NCI-H2171 (cell line): ENCODE measurements at regions not wholly inside any gene's neighbourhood (a gene's known extent, or its start where the extent isn't known, plus 50 kb on each side); places are given as distances from the start of the nearest gene placed in this dataset.

Source experiments
- DNase-seq: peaks from one replicate; lab custom pipeline; 2025; lab: John Stamatoyannopoulos, UW

DNA sequence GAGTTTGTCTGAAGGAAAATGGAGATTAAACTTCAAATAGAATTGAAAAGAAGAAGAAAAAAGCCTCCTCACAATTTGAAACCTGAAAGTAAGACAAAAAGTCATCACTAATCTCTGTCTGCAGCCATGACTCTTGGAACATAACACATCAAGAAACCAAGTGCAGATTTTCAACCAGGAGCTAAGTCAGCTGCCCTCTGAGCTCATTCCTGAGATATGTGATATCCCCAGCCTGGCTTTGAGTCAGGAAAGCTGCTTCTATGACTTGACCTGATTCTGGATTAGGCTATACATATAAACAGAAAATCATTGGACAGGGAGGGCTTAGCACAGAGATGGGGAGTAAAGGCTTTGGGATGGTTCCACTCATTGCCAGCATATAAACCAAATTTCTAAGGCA lies 891.4 kb downstream of the TFAP2A start:
- DNase-seq, result no peak

DNA sequence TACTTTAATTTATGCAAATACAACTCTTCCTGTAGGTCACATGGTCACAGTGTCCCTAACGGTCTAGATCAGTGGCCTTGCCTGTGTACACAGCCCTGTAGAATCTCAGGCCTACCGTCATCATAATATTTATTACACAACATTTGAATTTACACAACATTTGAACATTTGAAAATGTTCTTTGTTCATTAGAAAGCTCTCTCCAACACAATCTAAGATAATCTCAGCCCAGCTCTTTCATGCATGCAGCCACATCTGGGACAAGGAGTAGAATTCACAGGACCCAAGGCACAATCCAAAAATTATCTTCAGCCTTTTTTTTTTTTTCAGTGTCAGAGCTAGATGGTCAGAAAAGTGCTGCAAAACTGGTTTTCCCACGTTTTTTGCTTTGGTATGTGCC lies 892.8 kb downstream of the TFAP2A start:
- DNase-seq, result no peak

DNA sequence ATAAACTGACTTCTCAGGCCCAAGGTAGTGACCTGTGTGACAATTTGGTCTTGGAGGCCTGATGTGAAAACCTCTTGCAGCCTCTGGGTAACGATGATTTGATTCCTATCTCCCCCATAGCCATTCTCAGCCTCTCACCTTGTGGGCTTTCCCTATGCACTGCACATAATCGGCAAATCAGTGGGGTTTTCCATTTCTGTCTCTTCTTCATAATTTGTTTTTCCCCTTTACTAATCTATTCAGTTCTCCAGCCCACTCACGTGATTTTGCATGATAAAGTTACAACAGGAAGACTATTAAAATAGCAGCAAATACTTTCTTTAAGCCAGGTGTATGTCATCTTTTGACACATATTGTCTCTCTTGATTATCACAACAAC lies 893.7 kb downstream of the TFAP2A start:
- no peak for DNase-seq

DNA sequence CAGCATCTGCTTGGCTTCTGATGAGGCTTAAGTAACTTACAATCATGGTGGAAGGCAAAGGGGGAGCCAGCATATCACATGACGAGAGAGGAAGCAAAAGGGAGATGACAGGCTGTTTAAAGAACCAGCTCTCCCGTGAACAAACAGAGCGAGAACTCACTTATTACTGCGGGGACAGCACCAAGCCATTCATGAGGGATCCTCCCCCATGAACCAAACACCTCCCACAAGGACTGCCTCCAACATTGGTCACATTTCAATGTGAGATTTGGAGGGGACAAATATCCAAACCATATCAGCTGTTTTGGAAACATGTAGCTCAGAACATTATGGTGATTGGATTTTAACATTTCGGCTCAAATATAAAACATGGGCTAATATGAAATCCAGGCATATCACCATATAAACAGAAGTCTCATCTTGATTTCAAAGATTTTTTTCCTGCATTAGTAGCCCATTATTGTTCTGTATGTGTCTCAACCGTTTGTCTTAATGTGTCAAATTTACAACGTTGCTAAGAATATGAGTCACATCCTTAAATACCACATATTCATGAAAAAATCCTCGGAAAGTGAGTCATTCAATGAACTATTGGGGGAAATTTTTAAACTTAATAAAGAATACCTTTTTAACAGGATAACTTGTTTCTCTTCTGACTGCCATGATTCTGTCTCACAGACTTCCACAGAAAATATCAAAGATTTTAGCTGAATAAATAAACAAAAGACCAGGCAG lies 894.3 kb downstream of the TFAP2A start:
- no peak for DNase-seq

DNA sequence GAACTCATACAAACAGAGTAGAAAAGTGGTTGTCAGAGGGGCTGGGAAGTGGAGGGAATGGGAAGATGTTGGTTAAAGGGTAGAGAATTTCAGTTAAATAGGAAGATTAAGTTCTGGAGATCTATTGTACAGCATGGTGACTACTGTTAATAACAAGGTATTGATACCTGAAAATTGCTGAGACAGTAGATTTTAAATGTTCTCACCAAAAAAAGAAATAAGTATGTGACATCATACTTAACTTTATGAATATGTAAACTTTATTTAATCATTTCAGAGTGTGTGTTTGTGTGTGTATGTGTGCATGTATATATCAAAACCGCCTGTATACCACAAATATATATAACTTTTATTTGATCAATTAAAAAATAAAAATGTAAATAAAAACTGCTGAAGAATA lies 896.4 kb downstream of the TFAP2A start:
- no peak for DNase-seq

DNA sequence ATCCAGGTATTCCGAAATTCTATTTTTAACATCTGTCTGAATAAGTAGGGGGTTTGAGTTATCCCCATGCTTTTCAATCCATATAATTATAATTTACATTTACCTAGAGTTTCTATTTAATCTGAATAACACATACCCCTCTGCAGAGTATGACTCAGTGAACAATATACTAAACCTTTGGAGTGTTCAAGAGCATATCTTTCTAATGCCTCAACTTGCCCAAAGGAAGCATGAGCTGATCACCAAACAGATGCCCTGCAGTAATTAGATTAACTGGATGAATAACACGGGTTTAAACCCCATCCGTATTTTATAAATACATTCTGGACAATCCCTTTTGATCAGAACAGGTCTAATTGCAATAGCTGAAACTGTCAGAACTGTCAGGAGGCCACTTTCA lies 897.1 kb downstream of the TFAP2A start:
- no peak for DNase-seq

DNA sequence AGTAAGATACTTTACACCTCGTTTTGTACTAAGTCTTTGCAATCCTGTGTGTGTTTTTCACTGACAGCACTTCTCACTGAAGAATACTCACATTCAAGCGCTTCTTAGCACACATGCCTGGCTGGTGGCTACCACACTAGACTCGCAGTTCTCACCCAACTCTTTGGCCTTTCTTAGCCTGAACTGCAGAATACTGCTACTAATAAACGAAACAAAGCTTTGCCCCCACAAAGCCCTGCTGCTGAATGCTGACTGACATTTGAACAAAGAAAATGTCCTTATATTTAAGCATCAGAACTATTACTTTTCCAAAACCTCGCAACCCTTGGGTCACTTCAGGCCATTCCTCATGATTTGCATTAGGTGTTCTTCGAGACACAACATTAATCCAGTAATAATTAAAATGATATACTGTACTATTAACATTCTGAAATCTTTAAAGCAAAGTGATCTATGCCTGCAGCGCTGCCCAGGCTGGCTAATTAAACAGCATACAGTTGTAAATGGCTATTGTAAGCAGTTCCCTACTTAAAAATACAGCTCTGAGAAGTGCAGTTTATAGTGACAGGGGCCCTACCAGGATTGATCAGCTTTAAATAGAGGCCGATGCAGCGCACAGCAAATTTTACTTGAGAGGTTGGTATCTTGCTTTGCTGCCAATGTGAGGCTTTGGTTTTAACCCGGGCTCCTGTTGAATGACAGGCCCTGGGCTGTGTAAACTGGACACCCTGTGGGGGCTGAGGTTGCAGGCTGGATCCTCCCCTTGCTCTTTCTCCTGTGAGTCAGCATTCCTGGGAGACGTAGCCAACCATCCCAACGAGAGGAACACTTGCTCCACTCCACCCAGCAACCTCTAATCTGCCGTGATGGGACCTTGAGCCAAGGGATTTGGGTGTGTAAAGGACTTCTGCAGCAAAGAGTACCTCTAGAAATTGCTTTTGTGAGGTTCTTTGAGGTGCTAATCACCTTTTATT lies 899.0 kb downstream of the TFAP2A start:
- no peak for DNase-seq

DNA sequence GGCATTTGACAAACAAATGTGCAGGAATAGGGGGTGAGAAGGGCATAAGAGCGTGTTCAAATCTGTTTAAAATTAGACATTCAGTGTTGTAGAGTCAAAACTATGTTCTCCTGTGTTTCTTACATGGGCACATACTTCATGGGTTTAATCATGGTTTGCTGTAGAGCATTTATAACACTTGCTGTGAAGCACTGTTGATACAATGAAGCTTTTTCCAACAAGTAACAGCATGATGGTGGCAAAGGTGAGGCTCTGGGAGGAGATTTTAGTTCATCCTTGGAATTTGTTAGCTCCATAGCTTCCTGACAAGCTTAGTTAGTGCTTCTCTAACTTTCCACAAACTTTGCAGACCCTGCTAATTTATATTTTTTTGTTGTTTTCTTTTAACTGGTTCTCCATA lies 900.7 kb downstream of the TFAP2A start:
- no peak for DNase-seq

DNA sequence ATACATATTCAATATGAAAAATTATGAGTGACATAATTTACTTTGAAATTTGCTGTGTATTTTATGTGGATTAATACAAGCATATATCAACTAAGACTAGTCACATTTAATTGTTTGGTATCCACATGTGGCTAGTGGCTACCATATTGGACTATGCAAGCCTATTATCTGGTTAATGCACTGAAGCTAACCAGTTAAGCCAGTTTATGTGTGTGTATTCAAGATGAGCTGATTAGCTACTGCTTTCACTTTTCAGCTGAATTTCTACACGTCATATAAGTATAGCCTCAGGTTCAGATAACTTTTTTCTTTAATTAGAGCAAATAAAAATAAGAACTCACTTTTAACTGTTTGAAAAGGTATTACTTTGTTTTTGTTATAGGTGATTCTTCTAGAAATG lies 903.7 kb downstream of the TFAP2A start:
- no peak for DNase-seq

DNA sequence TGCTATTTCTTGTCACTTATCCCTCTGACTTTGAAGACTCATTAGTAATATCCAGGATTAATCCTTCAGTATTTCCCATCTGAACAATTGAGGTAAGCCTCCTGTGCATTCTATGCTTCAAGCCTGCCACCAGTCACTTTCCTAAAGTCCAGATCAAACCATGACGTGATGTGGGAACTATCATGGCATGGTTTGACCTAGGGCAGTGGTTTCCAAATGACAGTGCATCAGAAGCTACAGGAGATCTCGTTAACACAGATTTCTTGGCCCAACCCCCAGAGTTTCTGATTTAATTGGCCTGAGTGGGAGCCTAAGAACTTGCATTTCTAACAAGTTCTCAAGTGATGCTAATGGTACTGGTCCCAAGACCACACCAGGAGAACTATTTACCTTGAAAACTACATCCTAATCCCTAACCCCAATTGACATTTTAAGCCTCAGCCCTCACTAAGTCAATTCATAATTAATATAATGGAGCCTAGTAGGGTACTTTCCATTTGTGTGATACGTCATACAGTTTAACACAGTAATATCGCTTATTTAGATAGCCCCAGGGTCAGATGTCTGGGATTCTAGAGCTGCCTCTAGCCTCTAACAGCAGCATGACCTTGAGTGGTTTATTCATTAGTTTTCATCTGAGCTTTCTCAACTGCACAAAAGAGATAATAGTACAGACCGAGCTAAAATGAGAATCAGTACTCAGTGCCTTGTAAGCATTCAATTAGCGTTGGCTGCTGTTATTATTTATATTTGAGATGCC lies 907.6 kb downstream of the TFAP2A start:
- no peak for DNase-seq

DNA sequence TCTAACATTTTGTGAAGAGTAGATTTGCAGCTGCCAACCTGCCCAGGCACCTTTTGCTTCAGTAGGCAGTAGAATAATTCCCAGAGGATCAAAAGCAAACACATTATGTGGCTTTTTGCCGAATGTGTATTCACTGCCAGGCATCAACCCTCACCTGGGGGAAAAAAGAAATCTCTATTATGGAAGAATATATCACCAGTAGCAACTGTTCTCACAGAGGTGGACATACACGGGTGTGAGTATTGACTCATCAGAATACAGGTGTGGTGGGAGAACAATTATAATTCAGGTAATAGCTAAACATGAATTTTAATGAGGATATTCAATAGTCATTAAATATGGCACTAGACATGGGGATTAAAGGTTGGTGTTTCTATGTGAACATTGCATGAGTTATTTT lies 910.7 kb downstream of the TFAP2A start:
- no peak for DNase-seq

DNA sequence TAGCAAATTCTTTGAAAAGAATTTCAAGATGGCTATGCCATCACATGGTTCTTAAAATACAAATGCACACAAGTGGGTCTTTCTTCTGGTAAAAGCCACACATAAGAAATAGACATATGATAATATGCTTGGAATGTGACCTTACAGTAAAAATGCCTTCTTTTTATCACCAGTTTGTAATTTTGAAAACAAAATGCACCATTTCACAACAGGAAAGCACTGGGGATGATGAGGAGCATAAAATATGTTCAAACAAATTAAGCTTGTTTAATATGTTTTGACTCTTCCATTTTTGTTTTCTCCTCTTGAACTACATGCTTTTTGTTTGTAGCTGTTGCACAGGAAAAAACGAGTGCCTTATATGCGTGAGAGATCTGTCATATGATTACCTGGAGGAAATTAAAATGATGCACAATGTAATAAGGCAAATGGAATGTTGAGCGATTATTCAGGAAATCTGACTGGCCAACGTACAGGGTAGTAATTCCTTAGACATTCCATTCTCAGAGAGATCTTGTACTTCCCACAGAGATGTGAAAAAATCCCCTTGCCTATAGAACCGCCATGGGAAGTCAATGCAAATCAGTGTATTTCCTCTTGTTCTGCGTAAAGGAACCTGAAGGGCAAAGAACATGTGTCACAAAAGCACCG lies 911.6 kb downstream of the TFAP2A start:
- DNase-seq, result no peak

DNA sequence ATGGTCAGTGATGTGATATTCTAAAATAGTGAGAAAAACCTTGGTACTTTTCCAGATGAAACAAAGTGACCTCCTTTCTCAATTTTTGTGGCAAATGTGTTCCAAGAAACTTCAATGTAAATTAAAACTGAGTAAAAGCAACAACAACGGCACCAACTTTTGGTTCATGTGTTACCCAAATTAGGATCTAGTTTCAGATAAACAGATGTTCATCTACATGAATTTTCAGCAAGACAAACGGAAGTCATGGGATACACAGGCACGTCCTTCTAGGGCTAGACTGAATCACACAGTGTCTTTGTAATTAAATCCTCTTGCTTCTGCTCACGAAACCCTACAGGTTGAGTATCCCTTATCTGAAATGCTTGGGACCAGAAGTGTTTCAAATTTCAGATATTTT lies 915.2 kb downstream of the TFAP2A start:
- DNase-seq, result no peak

DNA sequence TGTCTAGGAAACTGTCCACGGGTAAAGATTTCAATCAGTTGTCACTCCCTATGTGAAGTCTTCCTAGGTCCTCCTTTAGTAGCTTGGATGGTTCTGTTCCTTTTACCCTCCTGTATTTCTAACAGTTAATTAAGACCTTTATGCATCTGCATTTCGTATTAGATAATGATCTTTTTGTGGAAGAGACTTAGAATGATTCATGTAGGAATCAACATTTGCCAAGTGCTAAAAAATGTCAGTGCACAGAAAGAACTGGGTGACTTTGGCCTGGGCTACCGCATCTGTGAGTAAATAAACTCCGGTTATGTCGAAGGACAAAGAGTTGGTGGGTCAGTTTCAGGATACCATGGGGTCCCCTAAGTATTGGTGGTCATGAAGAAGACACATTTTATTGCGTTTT lies 918.0 kb downstream of the TFAP2A start:
- DNase-seq, result no peak

DNA sequence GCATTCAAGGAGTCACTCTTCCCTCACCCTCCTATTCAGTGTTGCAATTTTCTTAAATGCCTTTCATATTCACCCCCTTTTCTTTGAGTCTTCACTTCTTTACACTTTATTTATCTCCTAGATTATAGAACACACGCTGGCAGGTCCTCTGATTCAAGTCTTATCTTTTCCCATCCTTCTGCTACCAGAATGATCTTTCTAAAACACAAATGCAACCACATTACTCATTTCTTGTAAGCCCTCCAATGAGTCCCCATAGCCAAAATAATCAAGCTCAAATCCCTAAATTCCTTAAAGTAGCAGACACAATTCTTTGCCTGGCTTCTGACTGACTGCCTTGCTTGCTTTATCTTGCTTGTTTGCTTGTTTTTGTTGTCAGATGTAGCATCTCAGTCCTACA lies 920.0 kb downstream of the TFAP2A start:
- DNase-seq, result no peak

DNA sequence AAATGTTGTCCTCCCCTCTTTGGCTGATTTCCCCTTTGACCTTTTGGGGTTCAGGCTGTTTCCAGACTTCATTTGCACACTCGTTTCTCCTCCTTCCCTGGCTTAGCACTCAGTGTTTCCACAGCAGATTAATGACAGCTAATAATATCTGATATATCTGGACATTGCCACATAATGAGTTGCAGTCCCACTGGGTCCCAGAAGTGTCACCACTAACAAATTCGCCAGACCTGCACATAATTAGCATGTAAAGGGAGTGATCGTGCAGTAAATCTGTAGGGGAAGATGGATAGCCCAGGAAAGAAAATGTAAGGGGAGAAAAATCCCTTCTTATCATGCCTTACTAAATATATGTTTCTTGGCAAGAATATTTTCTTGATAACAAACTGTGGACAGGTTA lies 922.1 kb downstream of the TFAP2A start:
- DNase-seq, result no peak

DNA sequence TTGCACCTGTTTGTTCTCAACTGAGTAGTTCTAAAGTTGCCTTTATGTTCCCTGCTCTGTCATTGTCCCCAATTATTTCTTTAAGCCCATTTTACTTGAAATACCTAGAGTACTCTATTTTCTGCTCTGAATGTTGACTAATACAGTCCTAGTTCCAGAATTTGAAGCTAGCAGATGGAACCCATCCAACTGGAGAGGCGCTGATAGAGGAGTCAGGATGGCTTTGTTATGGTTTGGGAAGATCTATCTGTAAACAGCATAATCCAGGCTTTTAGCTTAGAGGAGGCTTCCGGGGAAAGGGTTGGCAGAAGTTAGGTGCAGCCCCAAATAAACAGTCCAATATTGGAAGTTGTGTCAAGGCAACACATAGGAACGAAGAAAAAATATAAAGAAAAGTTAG lies 927.7 kb downstream of the TFAP2A start:
- DNase-seq, result no peak

DNA sequence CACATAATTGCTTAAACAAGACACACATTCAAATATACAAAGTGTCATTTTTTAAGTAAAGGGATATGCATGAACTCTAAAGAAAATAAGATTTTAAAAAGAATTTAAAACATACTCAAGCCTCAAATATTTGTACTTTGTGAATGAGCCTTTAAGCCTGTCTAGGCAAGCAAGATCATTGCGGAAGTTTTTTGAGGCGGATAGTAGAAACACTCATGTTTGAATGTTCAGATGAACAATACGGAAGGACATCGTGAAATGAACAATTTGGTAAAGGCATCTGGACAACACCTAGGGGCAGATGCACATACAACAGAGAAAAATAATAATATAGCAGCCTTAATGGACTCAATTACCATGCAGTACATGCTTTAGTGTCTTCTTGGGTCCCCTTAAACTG lies 928.9 kb downstream of the TFAP2A start:
- DNase-seq, result no peak

DNA sequence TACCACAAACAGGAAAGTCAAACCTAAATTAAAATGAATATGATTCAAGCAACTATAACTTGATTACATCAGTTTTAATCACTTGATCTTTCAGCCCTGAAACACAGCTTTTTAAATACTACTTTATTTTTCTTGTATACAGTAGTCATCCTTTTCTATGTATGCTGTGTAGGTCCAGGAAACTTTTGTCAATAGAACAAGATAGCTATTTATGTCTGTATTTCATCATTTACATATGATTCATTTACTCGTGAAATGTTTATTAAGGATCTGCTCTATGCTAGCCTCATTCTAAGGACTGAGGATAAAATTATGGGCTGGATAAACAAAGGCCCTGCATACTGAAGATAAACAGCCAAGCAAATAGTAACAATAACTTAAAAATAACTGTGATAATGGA lies 930.2 kb downstream of the TFAP2A start:
- no peak for DNase-seq

DNA sequence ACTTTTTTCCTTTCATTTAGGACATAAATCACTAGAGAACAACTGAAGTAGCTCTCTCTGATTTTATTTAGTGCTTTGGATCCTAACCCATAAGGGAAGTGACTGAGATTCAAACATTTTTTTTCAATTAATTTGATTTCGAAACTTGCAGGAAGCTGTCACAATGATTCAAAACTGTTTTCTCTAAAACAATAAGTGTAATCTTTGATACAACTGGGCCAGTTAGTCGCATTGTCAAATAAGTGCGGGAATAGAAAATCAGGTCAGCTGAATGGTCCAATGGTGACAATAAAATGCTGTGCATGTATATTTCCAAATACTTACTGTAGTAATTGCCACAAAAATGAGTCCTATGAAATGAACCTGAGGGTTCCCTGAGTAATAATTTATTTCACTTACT lies 930.8 kb downstream of the TFAP2A start:
- no peak for DNase-seq

DNA sequence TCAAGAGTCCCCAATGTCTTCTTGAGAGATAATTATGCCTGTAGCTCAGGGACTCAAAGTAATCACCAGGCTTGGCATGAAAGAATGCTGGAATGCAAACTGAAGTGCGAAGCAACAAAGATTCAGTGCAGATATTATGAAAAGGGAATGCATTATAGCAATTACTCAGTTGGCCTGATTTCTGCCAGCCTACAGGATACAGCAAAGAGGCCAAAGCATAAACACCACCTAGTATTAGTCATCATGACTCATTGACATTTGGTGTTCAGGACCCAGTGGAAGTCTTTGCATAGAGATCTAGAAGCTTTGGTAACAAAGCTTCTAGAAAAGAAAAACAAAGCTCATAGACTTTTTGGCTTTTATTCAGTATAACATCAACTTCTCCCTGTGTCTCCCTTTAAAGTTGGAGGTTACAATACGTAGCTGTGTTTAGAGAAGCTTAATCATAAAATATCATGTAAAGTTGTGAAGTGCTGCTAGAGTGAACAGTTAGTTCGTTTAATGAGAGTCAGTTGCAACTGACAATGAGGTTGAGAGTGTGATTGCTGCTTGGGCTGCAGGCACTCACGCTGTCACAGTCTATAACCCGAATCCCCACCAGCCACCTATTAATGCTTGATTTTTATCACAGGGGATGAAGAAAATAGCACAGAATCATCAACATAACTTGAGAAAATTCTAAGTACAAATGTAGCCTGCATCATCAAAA lies 932.7 kb downstream of the TFAP2A start:
- DNase-seq, result no peak
